ENCODE measurements at regions not wholly inside any gene's neighbourhood (a gene's known extent, or its start where the extent isn't known, plus 50 kb on each side); places are given as distances from the start of the nearest gene placed in this dataset.
A peak's percentile ranks its signal among the peaks of the same experiment; 100 is the strongest.

GRCh38 chr13:111859354-111860230 lies 207.4 kb upstream of the SOX1 start:
- H3K9me3 ChIP-seq, result peaks cover 0 to 10% (median 0%) of the 10 kb centered on the region in 12 donors
- 65 to 72% (median 71%) methylated on average over 14 to 18 of the region's 18 CpGs for WGBS, 4 donors
- intact Hi-C loops (cut with DNase I), result no loop called here
- no peak overlapping the region for H3K27ac ChIP-seq
- H3K4me3 ChIP-seq, result no peak overlapping the region
- no peak for DNase-seq
- H3K36me3 ChIP-seq, result no peaks in the 10 kb centered on the region
- peaks cover 0 to 6% (median 0%) of the 10 kb centered on the region in 9 donors for H3K27me3 ChIP-seq
- peaks cover 0 to 4% (median 0%) of the 10 kb centered on the region in 12 donors for H3K4me1 ChIP-seq
- peak in 2 of 4 donors; percentile 36 to 37 for ATAC-seq
- TF ChIP-seq POLR2A (IDR thresholded peaks at IDR 0.05) (no peak), CTCF (IDR thresholded peaks at IDR 0.05) (no peak)

GRCh38 chr13:111860231-111860552 lies 206.8 kb upstream of the SOX1 start:
- H3K36me3 ChIP-seq, result no peaks in the 10 kb centered on the region
- H3K9me3 ChIP-seq, result peaks cover 0 to 10% (median 0%) of the 10 kb centered on the region in 12 donors
- H3K4me3 ChIP-seq, result no peak overlapping the region
- no peak for ATAC-seq
- no peak overlapping the region for H3K27ac ChIP-seq
- TF ChIP-seq CTCF (IDR thresholded peaks at IDR 0.05) (no peak), POLR2A (IDR thresholded peaks at IDR 0.05) (no peak)
- WGBS, 4 donors, result 28 to 45% (median 34%) methylated on average over 3 of the region's 3 CpGs
- H3K4me1 ChIP-seq, result peaks cover 0 to 4% (median 0%) of the 10 kb centered on the region in 12 donors
- DNase-seq, result no peak
- H3K27me3 ChIP-seq, result peaks cover 0 to 5% (median 0%) of the 10 kb centered on the region in 9 donors
- intact Hi-C loops (cut with DNase I), result no loop called here

- TF ChIP-seq CTCF (IDR thresholded peaks at IDR 0.05), result no peak
- TF ChIP-seq POLR2A (IDR thresholded peaks at IDR 0.05), result no peak
- Histone ChIP-seq H3K27me3 (no peaks in the 10 kb centered on the region), H3K4me1 (peaks cover 0 to 4% (median 0%) of the 10 kb centered on the region in 12 donors), H3K36me3 (no peaks in the 10 kb centered on the region), H3K27ac (no peak overlapping the region), H3K4me3 (no peak overlapping the region), H3K9me3 (peaks cover 0 to 10% (median 0%) of the 10 kb centered on the region in 12 donors)
- 92 to 94% (median 94%) methylated on average over 7 of the region's 7 CpGs for WGBS, 4 donors
- ATAC-seq (no peak), DNase-seq (no peak)
- intact Hi-C loops (cut with DNase I), result no loop called here
These were observed 205.6 kb upstream of the SOX1 start for GRCh38 chr13:111861319-111861718.

- Histone ChIP-seq H3K4me1 (peaks cover 0 to 4% (median 0%) of the 10 kb centered on the region in 12 donors), H3K9me3 (peaks cover 0 to 10% (median 0%) of the 10 kb centered on the region in 12 donors), H3K36me3 (no peaks in the 10 kb centered on the region), H3K27ac (no peak overlapping the region), H3K27me3 (no peaks in the 10 kb centered on the region), H3K4me3 (no peak overlapping the region)
- ATAC-seq (no peak), DNase-seq (no peak)
- TF ChIP-seq POLR2A (IDR thresholded peaks at IDR 0.05) (no peak), CTCF (IDR thresholded peaks at IDR 0.05) (no peak)
- 85 to 94% (median 88%) methylated on average over 11 to 13 of the region's 13 CpGs for WGBS, 4 donors
- intact Hi-C loops (cut with DNase I), result no loop called here
These were observed 205.1 kb upstream of the SOX1 start for GRCh38 chr13:111861766-111862366.
